KOPT-K1 (cell line): ENCODE measurements at regions not wholly inside any gene's neighbourhood (a gene's known extent, or its start where the extent isn't known, plus 50 kb on each side); places are given as distances from the start of the nearest gene placed in this dataset.
"Not testable (repeated sequence)": the region's sequence is repeated elsewhere in the genome, so short reads cannot be mapped to it uniquely, and the experiment has no call there.

Experiments
- H3K27ac ChIP-seq: fragments of 200-600 bp; sonication (generic); 2 replicates; pipeline ENCODE4 v1.5.1; 2016; ENCODE audit warnings: antibody characterized with exemption, mild to moderate bottlenecking, low read depth, low read length; ENCODE audit not compliant: poor library complexity, severe bottlenecking
- H3K36me3 ChIP-seq: fragments of 200-600 bp; sonication (generic); 2 replicates; pipeline ENCODE4 v1.5.1; 2017; ENCODE audit warnings: antibody characterized with exemption, mild to moderate bottlenecking, low read length, moderate library complexity; ENCODE audit not compliant: insufficient read depth
- H3K9me3 ChIP-seq: fragments of 200-600 bp; sonication (generic); 2 replicates; pipeline ENCODE4 v1.5.1; 2017; ENCODE audit warnings: antibody characterized with exemption, low read length, mild to moderate bottlenecking; ENCODE audit not compliant: insufficient read depth, poor library complexity, severe bottlenecking

DNA sequence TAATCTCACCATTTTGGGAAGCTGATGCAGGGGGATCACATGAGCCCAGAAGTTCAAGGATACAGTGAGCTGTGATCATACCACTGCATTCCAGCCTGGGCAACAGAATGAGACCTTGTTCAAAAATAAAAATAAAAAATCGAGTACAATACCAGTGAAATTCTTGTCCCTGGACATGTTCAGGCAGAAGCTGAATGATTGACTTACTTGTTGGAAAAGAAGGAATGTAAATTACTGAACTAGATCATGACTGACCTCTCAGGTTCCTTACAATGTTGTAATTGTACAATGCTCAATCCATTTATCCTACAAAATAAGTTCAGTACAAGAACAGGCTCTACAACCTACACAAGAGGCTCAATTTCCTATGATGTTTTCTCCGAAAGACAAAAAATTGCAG, 1010.4 kb downstream of the TLE1 start:
- Histone ChIP-seq H3K27ac (no peak overlapping the region), H3K36me3 (no peaks in the 10 kb centered on the region), H3K9me3 (no peaks in the 10 kb centered on the region)

GRCh38 chr9:80673496-80673895, 1015.9 kb downstream of the TLE1 start:
- H3K9me3 ChIP-seq = no peaks in the 10 kb centered on the region
- H3K36me3 ChIP-seq = no peaks in the 10 kb centered on the region
- no peak overlapping the region for H3K27ac ChIP-seq

GRCh38 chr9:80665479-80665878, 1023.9 kb downstream of the TLE1 start:
- Histone ChIP-seq H3K9me3 (no peaks in the 10 kb centered on the region), H3K27ac (no peak overlapping the region), H3K36me3 (no peaks in the 10 kb centered on the region)

GRCh38 chr9:80664327-80665210, 1024.8 kb downstream of the TLE1 start:
- Histone ChIP-seq H3K9me3 (no peaks in the 10 kb centered on the region), H3K27ac (no peak overlapping the region), H3K36me3 (no peaks in the 10 kb centered on the region)

- H3K27ac ChIP-seq, H3K9me3 ChIP-seq, H3K36me3 ChIP-seq: not testable (repeated sequence)
Observed at GRCh38 chr9:80659751-80660150, 1029.6 kb downstream of the TLE1 start.

DNA sequence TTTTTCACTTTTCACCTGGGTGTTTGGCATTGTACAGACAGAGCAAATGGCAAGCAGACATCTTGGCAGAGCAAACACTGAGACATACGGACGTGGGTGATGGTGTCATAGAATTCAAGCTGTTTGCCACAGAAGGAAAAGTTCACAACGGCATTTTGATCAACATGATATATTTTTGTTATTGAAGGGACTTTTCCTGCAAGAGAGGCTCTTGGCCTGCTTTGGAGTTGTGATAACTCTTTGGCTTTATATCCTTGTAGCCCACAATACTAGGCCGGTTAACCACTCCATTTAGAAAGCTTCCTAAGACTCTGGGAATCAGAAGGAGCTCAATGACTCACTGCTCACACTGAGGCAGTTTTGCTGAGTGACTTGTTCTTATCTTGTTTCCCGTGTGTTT, 1038.3 kb downstream of the TLE1 start:
- no peaks in the 10 kb centered on the region for H3K9me3 ChIP-seq
- H3K27ac ChIP-seq = no peak overlapping the region
- no peaks in the 10 kb centered on the region for H3K36me3 ChIP-seq

- H3K9me3 ChIP-seq = no peaks in the 10 kb centered on the region
- no peak overlapping the region for H3K27ac ChIP-seq
- no peaks in the 10 kb centered on the region for H3K36me3 ChIP-seq
Observed at GRCh38 chr9:80649496-80649895, 1039.9 kb downstream of the TLE1 start.

GRCh38 chr9:80649001-80649420, 1040.3 kb downstream of the TLE1 start:
- Histone ChIP-seq H3K9me3 (no peaks in the 10 kb centered on the region), H3K27ac (no peak overlapping the region), H3K36me3 (no peaks in the 10 kb centered on the region)

GRCh38 chr9:80648336-80648735, 1041.0 kb downstream of the TLE1 start:
- no peaks in the 10 kb centered on the region for H3K9me3 ChIP-seq
- no peak overlapping the region for H3K27ac ChIP-seq
- no peaks in the 10 kb centered on the region for H3K36me3 ChIP-seq

DNA sequence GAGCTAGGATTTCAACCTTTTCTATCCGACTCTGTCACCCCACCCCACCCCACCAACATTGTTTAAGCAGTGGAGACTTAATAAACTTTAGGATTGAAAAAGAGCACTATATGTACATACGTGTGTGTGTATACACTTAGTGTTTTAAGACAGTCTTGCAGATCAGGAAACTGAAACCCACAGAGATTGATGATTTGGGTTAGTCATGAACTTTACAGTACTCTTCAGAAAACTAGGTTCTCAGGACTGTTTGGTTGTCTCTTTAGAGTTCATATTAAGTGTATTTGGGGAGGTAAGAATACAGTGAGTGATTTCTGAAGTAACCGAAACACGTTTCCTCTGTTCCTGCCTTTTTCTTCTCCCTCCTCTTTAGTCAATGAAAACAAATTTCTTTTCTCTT, 1043.1 kb downstream of the TLE1 start:
- no peak overlapping the region for H3K27ac ChIP-seq
- H3K9me3 ChIP-seq = no peaks in the 10 kb centered on the region

DNA sequence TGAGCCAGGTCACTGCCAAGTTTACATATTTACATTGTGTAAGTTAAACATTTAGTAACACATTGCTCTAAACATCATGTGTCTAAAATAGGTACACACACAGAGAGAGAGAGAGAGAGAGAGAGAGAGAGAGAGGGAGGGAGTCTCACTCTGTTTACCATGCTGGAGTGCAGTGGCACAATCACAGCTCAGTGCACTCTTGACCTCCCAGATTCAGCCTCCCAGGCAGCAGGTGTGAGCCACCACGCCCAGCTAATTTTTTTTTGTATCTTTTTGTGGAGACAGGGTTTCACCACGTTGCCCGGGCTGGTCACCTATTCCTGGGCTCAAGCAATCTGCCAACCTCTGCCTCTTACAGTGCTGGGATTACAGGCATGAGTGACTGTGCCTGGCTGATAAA, 1045.3 kb downstream of the TLE1 start:
- no peak overlapping the region for H3K27ac ChIP-seq
- H3K9me3 ChIP-seq = no peaks in the 10 kb centered on the region
- no peaks in the 10 kb centered on the region for H3K36me3 ChIP-seq

More for the DNA sequence above, 1043.1 kb downstream of the TLE1 start:
- H3K36me3 ChIP-seq = no peaks in the 10 kb centered on the region

GRCh38 chr9:80635065-80635464, 1054.3 kb downstream of the TLE1 start:
- H3K27ac ChIP-seq = no peak overlapping the region
- no peaks in the 10 kb centered on the region for H3K36me3 ChIP-seq
- H3K9me3 ChIP-seq = no peaks in the 10 kb centered on the region

- no peaks in the 10 kb centered on the region for H3K36me3 ChIP-seq
- H3K9me3 ChIP-seq = no peaks in the 10 kb centered on the region
- no peak overlapping the region for H3K27ac ChIP-seq
Observed at GRCh38 chr9:80632041-80632440, 1057.3 kb downstream of the TLE1 start.

DNA sequence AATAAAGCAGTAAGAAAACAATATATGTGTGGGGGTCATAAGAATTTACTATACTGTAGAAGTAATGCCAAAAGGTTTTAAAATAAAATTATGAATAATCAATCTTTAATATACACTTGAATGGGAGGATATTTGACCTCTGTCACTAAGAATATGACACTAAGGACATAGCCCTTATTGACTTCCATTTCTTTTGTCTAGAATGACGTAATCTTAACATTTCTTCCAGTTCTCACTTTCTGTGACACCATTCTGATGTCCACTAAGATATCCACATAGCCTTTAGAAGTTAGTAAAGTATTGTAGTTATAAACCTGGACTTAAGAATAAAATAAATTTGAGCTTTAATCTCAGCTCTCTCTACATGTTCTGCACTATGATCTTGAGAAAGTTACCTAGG, 1050.7 kb downstream of the TLE4 start:
- no peak overlapping the region for H3K27ac ChIP-seq
- H3K9me3 ChIP-seq = no peaks in the 10 kb centered on the region
- H3K36me3 ChIP-seq = no peaks in the 10 kb centered on the region

- H3K9me3 ChIP-seq = no peaks in the 10 kb centered on the region
- H3K27ac ChIP-seq = no peak overlapping the region
- no peaks in the 10 kb centered on the region for H3K36me3 ChIP-seq
Observed at GRCh38 chr9:80619356-80619755, 1047.6 kb downstream of the TLE4 start.

GRCh38 chr9:80615964-80616363, 1044.2 kb downstream of the TLE4 start:
- H3K27ac ChIP-seq = no peak overlapping the region
- H3K36me3 ChIP-seq = no peaks in the 10 kb centered on the region
- H3K9me3 ChIP-seq = no peaks in the 10 kb centered on the region
